H1 (cell line): ENCODE measurements at regions not wholly inside any gene's neighbourhood (a gene's known extent, or its start where the extent isn't known, plus 50 kb on each side); places are given as distances from the start of the nearest gene placed in this dataset.

Experiments used
- ATF3 ChIP-seq: IDR thresholded peaks from 2 replicates; pipeline ENCODE4 v1.6.1; 2011; ENCODE audit warnings: low read depth, mild to moderate bottlenecking, low read length; ENCODE audit not compliant: insufficient read depth
- CBX8 ChIP-seq: fragments of 300-800, 300-1000 bp; sonication (generic); IDR thresholded peaks from 2 replicates; pipeline ENCODE4 v1.7.1; 2016; ENCODE audit warnings: low read depth, low read length, borderline replicate concordance
- CREB1 ChIP-seq: IDR thresholded peaks from 2 replicates; pipeline ENCODE4 v1.6.1; 2012; ENCODE audit warnings: inconsistent platforms
- CTCF ChIP-seq, 3 experiments: IDR thresholded peaks; 1 replicate in 2 of 3; 2 replicates in 1 of 3; pipeline versions ENCODE4 v1.5.1 to v1.6.1; 2011; ENCODE audit warnings: low read length in 3 of 3, mild to moderate bottlenecking in 3 of 3, inconsistent platforms in 2 of 3, low read depth in 1 of 3, moderate library complexity in 1 of 3; ENCODE audit not compliant: insufficient read depth in 1 of 3; ENCODE audit errors: control extremely low read depth in 1 of 3
- MAX ChIP-seq: IDR thresholded peaks from 2 replicates; pipeline ENCODE4 v1.6.1; 2012; ENCODE audit warnings: inconsistent platforms
- POLR2A ChIP-seq, 2 experiments: IDR thresholded peaks; 1 replicate in 1 of 2; 2 replicates in 1 of 2; pipeline ENCODE4 v1.6.1; 2011; ENCODE audit warnings: low read depth in 2 of 2, low read length in 2 of 2, mild to moderate bottlenecking in 2 of 2; ENCODE audit errors: control extremely low read depth in 1 of 2
- RAD21 ChIP-seq, 2 experiments: IDR thresholded peaks in 1 of 2; conservative IDR thresholded peaks in 1 of 2; 2 replicates each; pipeline ENCODE4 v1.6.1; 2011; ENCODE audit warnings: low read depth in 2 of 2, low read length in 2 of 2, improper control_type of control experiment in 1 of 2, inconsistent platforms in 1 of 2, mild to moderate bottlenecking in 1 of 2, moderate library complexity in 1 of 2
- RFX5 ChIP-seq: IDR thresholded peaks from 2 replicates; pipeline ENCODE4 v1.6.1; 2011; ENCODE audit warnings: low read depth, low read length, improper control_type of control experiment, borderline replicate concordance
- SUZ12 ChIP-seq: fragments of 200-600 bp; sonication (generic); IDR thresholded peaks from 2 replicates; pipeline ENCODE4 v1.6.1; 2012; ENCODE audit warnings: mild to moderate bottlenecking, inconsistent platforms, low read length, moderate library complexity, mixed read lengths
- TAF1 ChIP-seq: IDR thresholded peaks from 2 replicates; pipeline ENCODE4 v1.6.1; 2011; ENCODE audit warnings: mild to moderate bottlenecking, low read depth, low read length
- ZNF274 ChIP-seq: IDR thresholded peaks from 2 replicates; pipeline ENCODE4 v1.7.0; 2012; ENCODE audit warnings: low read length, borderline replicate concordance; ENCODE audit errors: extremely low read depth

- no peak for TF ChIP-seq RAD21 (IDR thresholded peaks at IDR 0.05 in 1 of 2, conservative IDR thresholded peaks at IDR 0.05 in 1 of 2; ENCODE audit: low read depth in 2 of 2, low read length in 2 of 2)
- TF ChIP-seq MAX = no peak
- TF ChIP-seq TAF1 = no peak
- no peak for TF ChIP-seq CREB1
- TF ChIP-seq CTCF (IDR thresholded peaks at IDR 0.05; ENCODE audit: control extremely low read depth in 1 of 3, insufficient read depth in 1 of 3, low read depth in 1 of 3, low read length in 3 of 3) = no peak
- no peak for TF ChIP-seq POLR2A (IDR thresholded peaks at IDR 0.05; ENCODE audit: control extremely low read depth in 1 of 2, low read depth in 2 of 2, low read length in 2 of 2)
- no peak for TF ChIP-seq ATF3
- no peak for TF ChIP-seq SUZ12
- no peak for TF ChIP-seq ZNF274
- TF ChIP-seq RFX5 = no peak
- TF ChIP-seq CBX8 = no peak
Observed at GRCh38 chr7:106575138-106575823, 85.7 kb downstream of the CCDC71L start.
